ENCODE measurements at regions not wholly inside any gene's neighbourhood (a gene's known extent, or its start where the extent isn't known, plus 50 kb on each side); places are given as distances from the start of the nearest gene placed in this dataset.

- BruUV-seq (replicated peaks): no TSS peak
- H3K4me1 ChIP-seq (ENCODE audit: insufficient read depth, low read length, poor library complexity, severe bottlenecking): no peaks in the 10 kb centered on the region
- CTCF ChIA-PET (ENCODE audit: unreplicated experiment): no interaction called here
- DNase-seq (ENCODE audit: low spot score): no peak
- intact Hi-C loops (cut with micrococcal nuclease; ENCODE audit: unreplicated experiment): no loop called here
- no peaks in the 10 kb centered on the region for H3K36me3 ChIP-seq (ENCODE audit: insufficient read depth, low read length)
- no peaks in the 10 kb centered on the region for H4K20me1 ChIP-seq (ENCODE audit: insufficient read depth, low read length)
- no peak overlapping the region for H3K27ac ChIP-seq (ENCODE audit: low read depth, low read length, poor library complexity, severe bottlenecking)
- no peak overlapping the region for H2AFZ ChIP-seq (ENCODE audit: low read length)
- no peak overlapping the region for H3K4me3 ChIP-seq (ENCODE audit: low read depth, low read length, poor library complexity, severe bottlenecking)
- H3K79me2 ChIP-seq (ENCODE audit: insufficient read depth, low read depth, low read length): no peaks in the 10 kb centered on the region
- no peaks in the 10 kb centered on the region; the same call in 1 of the 2 replicates for H3K9me2 ChIP-seq (ENCODE audit: insufficient read depth, low read length)
- POLR2A ChIA-PET: interaction anchor here (0.6 to 0.7 kb wide), 2 partner anchors 9 to 1451 kb away, joined by 3 read pairs; no protein-coding TSS in a partner anchor
- TF ChIP-seq CTCF (conservative IDR thresholded peaks at IDR 0.05; ENCODE audit: low read length) (no peak), EZH2phosphoT487 (IDR thresholded peaks at IDR 0.05; ENCODE audit: borderline replicate concordance, low read depth, low read length) (no peak)
- H3K9me3 ChIP-seq (ENCODE audit: low read length): no peaks in the 10 kb centered on the region
- no peak overlapping the region for H3K4me2 ChIP-seq (ENCODE audit: low read length)
These were observed 115.5 kb upstream of the RANBP3L start for GRCh38 chr5:36417221-36417620.

GRCh38 chr5:36417668-36418067, 116.0 kb upstream of the RANBP3L start:
- no peak overlapping the region for H3K4me3 ChIP-seq (ENCODE audit: low read depth, low read length, poor library complexity, severe bottlenecking)
- H3K9me2 ChIP-seq (ENCODE audit: insufficient read depth, low read length): no peaks in the 10 kb centered on the region
- no peak overlapping the region for H3K27ac ChIP-seq (ENCODE audit: low read depth, low read length, poor library complexity, severe bottlenecking)
- no peaks in the 10 kb centered on the region for H3K79me2 ChIP-seq (ENCODE audit: insufficient read depth, low read depth, low read length)
- no peaks in the 10 kb centered on the region for H3K36me3 ChIP-seq (ENCODE audit: insufficient read depth, low read length)
- no peaks in the 10 kb centered on the region for H4K20me1 ChIP-seq (ENCODE audit: insufficient read depth, low read length)
- H3K9me3 ChIP-seq (ENCODE audit: low read length): no peaks in the 10 kb centered on the region
- intact Hi-C loops (cut with micrococcal nuclease; ENCODE audit: unreplicated experiment): no loop called here
- TF ChIP-seq CTCF (conservative IDR thresholded peaks at IDR 0.05; ENCODE audit: low read length): no peak
- no peak for TF ChIP-seq EZH2phosphoT487 (IDR thresholded peaks at IDR 0.05; ENCODE audit: borderline replicate concordance, low read depth, low read length)
- no peak overlapping the region for H2AFZ ChIP-seq (ENCODE audit: low read length)
- ChIA-PET CTCF (ENCODE audit: unreplicated experiment) (no interaction called here), POLR2A (interaction anchor here (0.6 kb wide), 1 partner anchor 14 kb away, joined by 3 read pairs; no protein-coding TSS in a partner anchor)
- DNase-seq (ENCODE audit: low spot score): no peak
- no peak overlapping the region for H3K4me2 ChIP-seq (ENCODE audit: low read length)
- no TSS peak for BruUV-seq (replicated peaks)
- no peaks in the 10 kb centered on the region for H3K4me1 ChIP-seq (ENCODE audit: insufficient read depth, low read length, poor library complexity, severe bottlenecking)

GRCh38 chr5:36418152-36418979, 116.7 kb upstream of the RANBP3L start:
- H3K4me1 ChIP-seq (ENCODE audit: insufficient read depth, low read length, poor library complexity, severe bottlenecking): no peaks in the 10 kb centered on the region
- H3K27ac ChIP-seq (ENCODE audit: low read depth, low read length, poor library complexity, severe bottlenecking): no peak overlapping the region
- H3K36me3 ChIP-seq (ENCODE audit: insufficient read depth, low read length): no peaks in the 10 kb centered on the region
- no peaks in the 10 kb centered on the region for H3K9me3 ChIP-seq (ENCODE audit: low read length)
- TF ChIP-seq EZH2phosphoT487 (IDR thresholded peaks at IDR 0.05; ENCODE audit: borderline replicate concordance, low read depth, low read length) (no peak), CTCF (conservative IDR thresholded peaks at IDR 0.05; ENCODE audit: low read length) (no peak)
- no peak for DNase-seq (ENCODE audit: low spot score)
- ChIA-PET CTCF (ENCODE audit: unreplicated experiment) (no interaction called here), POLR2A (interaction anchor here (0.6 kb wide), 4 partner anchors 10 to 1099 kb away, joined by 3 to 6 read pairs (median 3); no protein-coding TSS in a partner anchor)
- H2AFZ ChIP-seq (ENCODE audit: low read length): no peak overlapping the region
- no TSS peak for BruUV-seq (replicated peaks)
- no peak overlapping the region for H3K4me3 ChIP-seq (ENCODE audit: low read depth, low read length, poor library complexity, severe bottlenecking)
- intact Hi-C loops (cut with micrococcal nuclease; ENCODE audit: unreplicated experiment): no loop called here
- no peaks in the 10 kb centered on the region for H3K9me2 ChIP-seq (ENCODE audit: insufficient read depth, low read length)
- H3K4me2 ChIP-seq (ENCODE audit: low read length): no peak overlapping the region
- H3K79me2 ChIP-seq (ENCODE audit: insufficient read depth, low read depth, low read length): no peaks in the 10 kb centered on the region
- H4K20me1 ChIP-seq (ENCODE audit: insufficient read depth, low read length): no peaks in the 10 kb centered on the region
